SIG-M5 treated with dmso at 0.1 percent for 504 hours (cell line): ENCODE measurements at regions not wholly inside any gene's neighbourhood (a gene's known extent, or its start where the extent isn't known, plus 50 kb on each side); places are given as distances from the start of the nearest gene placed in this dataset.

ENCODE experiments used
- DNase-seq: peaks from one replicate; lab custom pipeline; 2025; ENCODE audit not compliant: unreplicated experiment; lab: John Stamatoyannopoulos, UW

DNA sequence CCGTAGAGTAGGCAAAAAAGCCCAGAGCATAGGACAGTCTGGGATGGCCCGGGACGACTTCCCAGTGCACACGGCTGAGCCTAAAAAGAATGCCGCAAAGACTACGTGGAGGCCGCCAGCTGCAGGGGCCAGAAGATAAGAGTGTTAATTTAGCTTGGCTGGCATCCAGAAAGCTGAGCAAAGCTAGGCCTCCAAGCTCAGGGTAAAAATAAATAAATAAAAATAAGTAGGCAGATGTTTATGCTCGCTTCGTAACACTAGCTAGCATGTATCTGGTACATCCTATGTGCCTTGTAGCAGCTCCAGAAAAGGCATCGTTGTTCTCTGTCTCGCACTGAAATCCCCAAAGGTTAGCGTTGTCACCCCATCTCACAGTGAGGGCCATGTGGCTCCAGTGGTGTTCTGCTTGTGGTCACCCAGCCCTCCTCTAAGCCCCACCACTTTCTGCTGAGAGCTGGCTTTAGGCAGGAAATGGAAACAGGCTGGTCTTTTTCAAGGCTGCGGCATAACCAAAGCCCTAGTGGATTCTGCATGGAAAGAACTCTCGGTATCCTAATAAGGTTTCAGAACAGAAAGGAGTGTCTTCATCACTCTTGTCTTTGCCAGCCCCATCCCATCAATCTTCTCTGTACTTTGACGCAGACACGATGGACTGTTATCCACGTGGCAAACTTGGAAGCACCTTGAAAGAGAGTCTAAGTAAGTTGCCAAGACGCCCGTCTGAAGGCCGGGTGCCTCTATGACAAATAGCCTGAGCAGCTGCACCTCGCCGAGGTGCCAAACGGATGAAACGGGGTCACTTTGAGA is 58.1 kb upstream of the MEF2A start:
- DNase-seq, result no peak

DNA sequence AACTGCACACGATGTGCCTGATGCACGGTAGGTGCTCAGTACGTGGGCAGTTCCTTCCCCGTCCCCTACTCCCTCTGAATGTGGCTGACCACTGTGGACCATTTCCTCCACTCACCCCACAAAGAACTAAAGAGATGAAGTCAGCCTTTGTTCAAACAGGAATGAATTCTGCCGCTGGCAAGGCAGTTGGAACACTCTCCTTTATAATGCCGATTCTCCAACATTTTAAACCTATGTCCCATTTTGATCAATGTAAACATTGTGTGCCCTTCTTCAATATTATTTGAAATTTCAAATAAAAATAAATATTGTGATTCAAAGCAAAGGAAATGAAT is 57.5 kb upstream of the MEF2A start:
- no peak for DNase-seq

DNA sequence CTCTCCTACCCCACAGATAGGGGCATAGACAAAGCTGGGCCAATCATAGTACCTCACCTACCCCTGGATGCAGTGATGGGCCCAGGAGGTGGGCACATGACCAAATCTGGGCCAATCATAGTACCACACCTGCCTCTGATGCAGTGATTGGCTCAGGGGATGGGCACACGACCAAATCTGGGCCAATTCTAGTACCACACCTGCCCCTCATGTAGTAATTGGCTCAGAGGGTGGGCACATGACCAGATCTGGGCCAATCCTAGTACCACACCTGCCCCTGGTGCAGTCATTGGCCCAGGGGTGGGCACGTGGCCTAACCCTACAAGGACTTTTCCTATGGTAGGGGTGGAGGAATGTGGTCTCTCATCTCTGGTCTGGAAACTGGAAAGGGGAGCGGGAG is 56.9 kb upstream of the MEF2A start:
- no peak for DNase-seq

DNA sequence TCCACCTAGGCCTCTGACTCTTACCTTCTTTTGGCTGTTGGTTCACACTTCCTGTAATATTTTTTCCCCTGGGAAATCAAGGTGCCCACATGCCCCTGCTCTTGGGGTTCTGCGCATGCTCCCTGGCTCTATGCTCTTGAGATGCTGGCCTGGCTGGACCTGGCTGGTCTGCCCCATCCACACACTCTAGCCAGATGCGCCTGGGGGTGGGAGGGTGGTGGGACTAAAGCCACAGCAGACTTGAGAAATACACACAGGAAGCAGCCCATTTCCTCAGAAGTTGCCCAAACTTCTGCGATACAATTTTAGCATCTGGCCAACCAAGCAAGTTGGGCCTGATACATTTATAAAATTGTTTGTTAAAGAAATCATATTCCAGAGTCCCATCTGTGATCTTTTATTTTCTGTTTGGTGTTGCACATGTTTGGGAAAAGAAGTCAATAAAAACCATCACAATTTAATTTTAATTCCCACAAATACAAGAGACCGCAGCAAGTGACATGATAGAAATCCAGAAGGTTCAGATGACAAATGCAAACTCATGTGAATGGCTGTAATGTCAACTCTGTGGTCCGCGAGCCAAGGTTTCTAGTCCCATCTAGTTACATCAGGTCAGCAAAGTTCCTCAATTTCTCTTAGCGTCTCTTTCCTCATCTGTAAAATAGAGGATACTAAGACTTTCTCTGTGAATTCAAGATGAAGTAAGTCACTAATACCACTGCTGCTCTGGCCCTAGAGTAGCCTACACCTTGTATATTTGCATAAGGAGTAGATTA is 55.9 kb upstream of the MEF2A start:
- DNase-seq, result peak; percentile 51

DNA sequence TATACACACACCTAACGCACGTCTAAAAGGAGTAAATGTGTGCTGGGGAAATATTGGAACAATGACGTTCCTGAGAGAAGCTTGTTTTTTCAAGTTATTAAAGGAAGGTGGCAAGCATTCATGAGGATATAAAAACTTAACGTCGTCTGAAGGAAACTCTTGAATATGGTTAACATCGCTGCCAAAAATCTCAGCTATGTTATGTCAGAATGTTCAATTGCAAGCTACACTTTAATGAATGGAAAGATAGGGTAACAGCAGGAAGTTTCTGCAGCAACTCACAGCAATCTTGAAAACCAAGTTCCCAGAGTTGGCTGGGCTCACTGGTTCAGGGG is 54.3 kb upstream of the MEF2A start:
- no peak for DNase-seq

DNA sequence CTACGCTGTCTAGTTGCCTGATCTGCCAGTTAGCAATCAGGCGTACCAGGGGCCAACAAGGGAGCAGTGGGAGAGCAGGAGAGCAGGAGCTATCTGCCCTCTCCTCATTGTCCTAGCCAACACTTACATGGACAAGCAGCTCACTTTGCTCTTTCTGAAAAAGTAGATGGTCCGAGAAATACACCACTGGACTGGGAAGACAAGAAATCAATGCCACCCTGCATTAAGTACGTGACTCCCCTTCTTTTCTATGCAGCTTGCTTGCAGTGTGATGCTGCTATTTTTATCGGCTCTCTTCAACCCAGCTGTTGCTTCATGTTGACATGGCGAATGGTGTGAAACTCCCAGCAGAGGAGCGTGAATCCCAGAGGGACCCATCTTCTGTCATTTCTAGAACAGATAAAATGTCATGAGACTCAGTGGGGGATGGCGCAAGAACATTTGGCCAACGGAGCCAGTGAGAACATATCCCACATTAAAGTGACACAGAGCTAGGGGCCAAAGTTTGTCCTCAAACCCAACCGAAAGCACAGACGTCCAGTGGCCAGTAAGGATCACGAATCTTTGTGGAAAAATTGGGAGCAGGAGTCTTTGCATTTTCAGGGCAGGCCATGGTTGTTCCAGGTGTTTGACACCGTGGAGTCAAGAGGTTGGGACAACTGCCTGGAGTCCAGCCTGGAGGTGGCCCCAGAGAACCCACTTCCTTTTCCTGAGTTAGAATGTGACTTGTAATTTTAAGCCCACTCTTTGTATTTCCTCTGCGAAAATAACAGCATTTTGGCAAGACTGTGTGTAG is 53.7 kb upstream of the MEF2A start:
- no peak for DNase-seq

DNA sequence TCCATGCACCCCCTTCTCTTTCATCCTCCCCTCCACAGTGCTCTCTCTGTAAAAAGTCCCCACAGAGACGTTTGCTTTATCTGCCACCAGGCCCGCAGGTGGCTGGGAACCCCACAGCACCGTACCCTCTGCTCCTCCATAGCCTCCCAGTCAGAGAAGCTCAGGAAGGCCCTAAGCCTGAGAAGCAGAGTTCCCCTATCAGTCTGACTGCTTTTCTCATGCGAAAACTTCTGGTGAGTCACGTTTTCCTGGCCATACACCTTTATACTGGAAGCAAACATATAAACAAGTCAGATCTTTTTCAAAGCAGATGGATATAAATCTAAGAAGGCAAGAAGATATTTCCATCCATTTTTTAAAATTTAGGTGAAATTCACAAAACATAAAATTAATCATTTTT is 51.5 kb upstream of the MEF2A start:
- no peak for DNase-seq
